Activated CD4-positive, alpha-beta T cell treated with anti-CD3 and anti-CD28 coated beads, Interleukin-10, Interleukin-2, amounts not matched to agents 100 ng/mL and 50 ng/mL, durations not matched to agents 16 hours and 8 hours (primary cell): ENCODE measurements at regions not wholly inside any gene's neighbourhood (a gene's known extent, or its start where the extent isn't known, plus 50 kb on each side); places are given as distances from the start of the nearest gene placed in this dataset.

ENCODE experiments used
- DNase-seq: peaks from one replicate; pipeline ENCODE4 v3.0.0-alpha.2; 2020

- DNase-seq, result no peak
Measured at GRCh38 chr18:27249933-27250332, 64.8 kb upstream of the CHST9 start.

- DNase-seq, result no peak
Measured at GRCh38 chr18:27244259-27244658, 59.2 kb upstream of the CHST9 start.

GRCh38 chr18:27242392-27243047, 57.4 kb upstream of the CHST9 start:
- no peak for DNase-seq

- no peak for DNase-seq
Measured at GRCh38 chr18:27240383-27240782, 55.3 kb upstream of the CHST9 start.

- DNase-seq, result no peak
Measured at GRCh38 chr18:27239669-27240068, 54.6 kb upstream of the CHST9 start.

GRCh38 chr18:27235218-27235870, 50.2 kb upstream of the CHST9 start:
- no peak for DNase-seq
